Spinal cord (tissue), 9 donors: ENCODE measurements at regions not wholly inside any gene's neighbourhood (a gene's known extent, or its start where the extent isn't known, plus 50 kb on each side); places are given as distances from the start of the nearest gene placed in this dataset.

Source experiments
- DNase-seq, 6 donors: peaks; one replicate each; pipeline versions ENCODE4 v3.0.0 to v3.0.0-alpha.2; 2013 to 2015; ENCODE audit warnings: low spot score in 6 of 6, low read depth in 4 of 6
- H3K27ac ChIP-seq: one replicate; pipeline ENCODE4 v1.5.1; 2013; ENCODE audit warnings: low read depth, low read length, control low read depth
- H3K27me3 ChIP-seq: one replicate; pipeline ENCODE4 v1.6.1; 2013; ENCODE audit warnings: low read length; ENCODE audit not compliant: control insufficient read depth, insufficient read depth
- H3K36me3 ChIP-seq: one replicate; pipeline ENCODE4 v1.6.1; 2013; ENCODE audit warnings: low read length; ENCODE audit not compliant: control insufficient read depth, insufficient read depth
- H3K4me1 ChIP-seq: one replicate; pipeline ENCODE4 v1.6.1; 2013; ENCODE audit warnings: low read length; ENCODE audit not compliant: control insufficient read depth, insufficient read depth
- H3K4me3 ChIP-seq: one replicate; pipeline ENCODE4 v1.5.1; 2013; ENCODE audit warnings: low read depth, low read length, control low read depth
- H3K9me3 ChIP-seq: one replicate; pipeline ENCODE4 v1.6.1; 2013; ENCODE audit warnings: low read length; ENCODE audit not compliant: control insufficient read depth, insufficient read depth
- WGBS: methylation state at CpG from one replicate; pipeline ENCODE4 v1.1.5; 2013; ENCODE audit warnings: missing lambda C conversion rate; ENCODE audit not compliant: insufficient coverage; 5-methylcytosine and 5-hydroxymethylcytosine counted together
- donor health status: healthy.

- no peak overlapping the region for H3K4me3 ChIP-seq
- H3K27me3 ChIP-seq: no peaks in the 10 kb centered on the region
- DNase-seq: no peak
- WGBS: no CpG with 5 or more reads among the region's 5 CpGs
- H3K36me3 ChIP-seq: no peaks in the 10 kb centered on the region
- H3K27ac ChIP-seq: no peak overlapping the region
- H3K9me3 ChIP-seq: no peaks in the 10 kb centered on the region
- no peaks in the 10 kb centered on the region for H3K4me1 ChIP-seq
These were observed 150.0 kb upstream of the ARHGAP28 start for GRCh38 chr18:6579486-6579885.

DNA sequence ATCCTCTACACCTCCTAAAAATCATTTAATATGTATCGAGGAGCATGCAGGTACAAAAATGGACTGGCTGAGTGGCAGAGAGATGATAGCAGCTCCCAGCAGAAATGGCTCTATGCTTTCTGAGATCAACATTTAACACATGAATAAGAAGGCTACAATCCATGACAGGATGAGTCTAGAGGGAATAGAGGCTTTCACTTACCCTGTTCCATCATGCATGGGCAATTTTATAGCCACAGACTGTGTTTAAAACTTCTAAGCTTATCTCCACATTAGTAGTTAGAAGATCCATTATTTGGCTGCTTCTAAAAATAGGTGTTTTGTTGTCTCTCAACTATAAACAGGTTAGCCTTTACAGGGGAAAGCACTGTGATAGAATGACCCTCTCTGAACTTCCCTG lies 149.1 kb upstream of the ARHGAP28 start:
- Histone ChIP-seq H3K4me1 (no peaks in the 10 kb centered on the region), H3K9me3 (no peaks in the 10 kb centered on the region), H3K36me3 (no peaks in the 10 kb centered on the region), H3K27ac (no peak overlapping the region), H3K27me3 (no peaks in the 10 kb centered on the region), H3K4me3 (no peak overlapping the region)
- WGBS: no CpG with 5 or more reads among the region's 1 CpG
- DNase-seq: peak in 1 of 6 donors; percentile 85

- no peaks in the 10 kb centered on the region for H3K36me3 ChIP-seq
- no peaks in the 10 kb centered on the region for H3K9me3 ChIP-seq
- no peak overlapping the region for H3K27ac ChIP-seq
- no peak for DNase-seq
- WGBS: no CpG with 5 or more reads among the region's 1 CpG
- H3K4me1 ChIP-seq: no peaks in the 10 kb centered on the region
- no peaks in the 10 kb centered on the region for H3K27me3 ChIP-seq
- no peak overlapping the region for H3K4me3 ChIP-seq
These were observed 139.6 kb upstream of the ARHGAP28 start for GRCh38 chr18:6589923-6590322.

- Histone ChIP-seq H3K9me3 (no peaks in the 10 kb centered on the region), H3K27ac (no peak overlapping the region), H3K4me1 (no peaks in the 10 kb centered on the region), H3K4me3 (no peak overlapping the region), H3K27me3 (no peaks in the 10 kb centered on the region), H3K36me3 (no peaks in the 10 kb centered on the region)
- DNase-seq: no peak
- WGBS: no CpG with 5 or more reads among the region's 3 CpGs
These were observed 139.2 kb upstream of the ARHGAP28 start for GRCh38 chr18:6590326-6590725.

GRCh38 chr18:6591491-6591890 lies 138.0 kb upstream of the ARHGAP28 start:
- Histone ChIP-seq H3K27ac (no peak overlapping the region), H3K4me3 (no peak overlapping the region), H3K4me1 (no peaks in the 10 kb centered on the region), H3K27me3 (no peaks in the 10 kb centered on the region), H3K9me3 (no peaks in the 10 kb centered on the region), H3K36me3 (no peaks in the 10 kb centered on the region)
- DNase-seq: no peak
- WGBS: no CpG with 5 or more reads among the region's 4 CpGs

DNA sequence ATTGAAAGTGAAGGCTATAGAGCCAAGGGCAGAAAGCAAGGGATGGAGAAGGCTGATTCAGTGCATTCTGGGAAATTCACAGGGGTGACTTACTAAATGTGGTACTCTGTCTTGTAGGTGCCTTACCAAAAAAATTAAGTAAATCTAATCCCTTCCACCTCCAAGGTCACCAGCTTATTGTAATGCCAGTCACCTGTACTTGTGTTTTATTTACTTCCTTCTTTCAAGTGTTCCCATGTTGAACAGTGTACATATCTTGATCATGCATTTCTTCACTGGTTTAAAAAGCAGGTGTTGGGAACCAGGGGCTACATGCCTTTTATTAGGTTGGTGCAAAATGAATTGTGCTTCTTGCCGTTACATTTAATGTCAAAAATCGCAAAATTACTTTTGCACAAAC lies 137.0 kb upstream of the ARHGAP28 start:
- WGBS: no CpG with 5 or more reads among the region's 2 CpGs
- no peak for DNase-seq
- Histone ChIP-seq H3K36me3 (no peaks in the 10 kb centered on the region), H3K4me1 (no peaks in the 10 kb centered on the region), H3K27ac (no peak overlapping the region), H3K4me3 (no peak overlapping the region), H3K27me3 (no peaks in the 10 kb centered on the region), H3K9me3 (no peaks in the 10 kb centered on the region)

DNA sequence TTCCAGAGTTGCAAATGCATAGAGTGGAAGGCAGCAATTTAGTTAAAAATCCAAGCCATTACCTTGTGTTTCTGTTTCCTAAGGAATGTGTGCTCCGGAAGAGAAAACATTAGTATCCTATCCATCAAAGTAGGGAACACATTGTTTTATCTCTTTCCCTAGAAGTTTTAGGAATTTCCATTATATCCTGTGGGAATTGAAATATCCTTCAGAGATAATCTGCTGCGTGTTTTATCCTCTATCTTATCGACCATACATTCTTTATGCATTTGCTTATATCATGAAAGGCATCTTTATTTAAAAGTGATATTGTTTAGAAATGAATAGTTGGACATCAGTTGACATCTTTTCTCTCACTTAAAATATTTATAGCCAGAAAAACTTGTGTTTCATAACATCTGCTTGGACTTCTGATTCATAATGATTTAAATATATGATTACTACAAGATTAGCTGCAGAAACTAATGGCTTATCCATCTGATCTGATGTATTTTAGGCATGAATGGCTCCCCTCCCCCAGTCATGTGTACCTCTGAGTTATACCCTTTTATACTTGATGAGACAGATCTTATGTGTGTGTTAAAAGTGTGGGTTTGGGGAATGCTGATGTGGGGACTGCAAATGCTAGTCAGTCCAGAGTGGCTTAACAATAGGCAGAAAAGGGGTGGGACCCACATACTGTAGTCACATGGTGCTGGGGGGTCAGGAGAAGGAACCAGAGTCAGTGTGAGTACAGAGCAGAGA lies 136.2 kb upstream of the ARHGAP28 start:
- Histone ChIP-seq H3K36me3 (no peaks in the 10 kb centered on the region), H3K4me1 (no peaks in the 10 kb centered on the region), H3K27me3 (no peaks in the 10 kb centered on the region), H3K27ac (no peak overlapping the region), H3K4me3 (no peak overlapping the region), H3K9me3 (no peaks in the 10 kb centered on the region)
- no CpG with 5 or more reads among the region's 3 CpGs for WGBS
- DNase-seq: no peak

DNA sequence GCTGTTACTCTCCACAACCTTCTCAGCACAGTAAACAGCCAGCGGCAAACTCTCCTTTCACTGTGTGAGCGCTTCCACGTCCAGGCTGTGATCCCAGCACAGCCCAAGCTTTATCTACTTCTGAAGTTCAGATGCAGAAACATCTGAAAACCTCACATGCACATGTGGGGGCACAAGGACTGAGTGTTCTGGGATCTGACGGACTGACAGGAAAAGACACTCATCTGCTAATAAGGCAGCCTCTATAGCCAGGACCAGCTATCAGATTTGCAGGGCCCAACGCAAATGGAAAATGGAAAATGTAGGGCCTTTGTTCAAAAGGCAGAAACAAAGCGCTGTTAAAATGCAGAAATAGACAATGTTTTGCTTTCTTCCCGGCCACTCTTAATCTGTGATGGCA lies 133.8 kb upstream of the ARHGAP28 start:
- no peak overlapping the region for H3K4me3 ChIP-seq
- whole genome bisulfite sequencing: 86% methylated on average over 3 of the region's 7 CpGs
- H3K27ac ChIP-seq: no peak overlapping the region
- no peaks in the 10 kb centered on the region for H3K9me3 ChIP-seq
- DNase-seq: peak in 2 of 6 donors; percentile 8 to 37
- H3K36me3 ChIP-seq: no peaks in the 10 kb centered on the region
- no peaks in the 10 kb centered on the region for H3K27me3 ChIP-seq
- H3K4me1 ChIP-seq: no peaks in the 10 kb centered on the region

GRCh38 chr18:6598657-6599056 lies 130.9 kb upstream of the ARHGAP28 start:
- WGBS: 56% methylated on average over 6 of the region's 7 CpGs
- DNase-seq: no peak
- Histone ChIP-seq H3K4me1 (no peaks in the 10 kb centered on the region), H3K9me3 (no peaks in the 10 kb centered on the region), H3K27me3 (no peaks in the 10 kb centered on the region), H3K4me3 (no peak overlapping the region), H3K36me3 (no peaks in the 10 kb centered on the region), H3K27ac (no peak overlapping the region)

DNA sequence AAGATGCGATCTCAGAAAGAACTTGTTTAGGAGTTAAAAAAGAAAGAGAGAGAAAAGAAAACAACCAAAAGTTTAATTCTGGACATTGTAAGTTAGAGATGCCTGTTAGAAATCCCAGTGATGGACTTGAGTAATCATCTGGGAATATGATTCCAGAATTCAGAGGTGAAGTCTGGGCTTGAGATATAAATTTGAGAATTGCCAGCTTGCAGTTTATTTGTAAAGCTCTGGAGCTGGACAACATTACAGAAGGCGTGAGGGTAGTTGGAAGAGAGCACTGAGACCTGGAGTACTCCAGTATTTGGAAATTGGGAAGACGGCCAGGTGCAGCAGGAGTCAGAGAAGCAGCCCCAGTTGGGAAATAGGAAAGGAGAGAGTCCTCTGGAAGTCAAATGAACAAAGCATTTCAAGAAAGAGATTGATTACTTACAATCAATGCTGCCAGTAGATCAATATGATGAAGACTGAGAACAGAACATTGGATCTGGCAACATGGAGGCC lies 128.8 kb upstream of the ARHGAP28 start:
- no peaks in the 10 kb centered on the region for H3K36me3 ChIP-seq
- no peaks in the 10 kb centered on the region for H3K27me3 ChIP-seq
- no peaks in the 10 kb centered on the region for H3K4me1 ChIP-seq
- H3K4me3 ChIP-seq: no peak overlapping the region
- H3K9me3 ChIP-seq: no peaks in the 10 kb centered on the region
- no peak overlapping the region for H3K27ac ChIP-seq
- WGBS: 56% methylated on average over 1 of the region's 3 CpGs
- DNase-seq: no peak
